Islet of Langerhans (tissue), 1 donor: ENCODE measurements at regions not wholly inside any gene's neighbourhood (a gene's known extent, or its start where the extent isn't known, plus 50 kb on each side); places are given as distances from the start of the nearest gene placed in this dataset.

Source experiments
- FAIRE-seq: peaks from one replicate; lab custom pipeline; 2011; peaks lifted over from hg19 to GRCh38; lab: Jason Lieb, UNC

- FAIRE-seq = no peak
Measured at GRCh38 chr16:6038941-6039645, 941.5 kb upstream of the EEF2KMT start.

GRCh38 chr16:6035161-6035560, 937.6 kb upstream of the EEF2KMT start:
- FAIRE-seq = no peak

GRCh38 chr16:6034511-6034910, 936.9 kb upstream of the EEF2KMT start:
- no peak for FAIRE-seq

- FAIRE-seq = no peak
Measured at GRCh38 chr16:6032438-6032837, 934.8 kb upstream of the EEF2KMT start.

- no peak for FAIRE-seq
Measured at GRCh38 chr16:6031567-6031966, 934.0 kb upstream of the EEF2KMT start.

- FAIRE-seq = no peak
Measured at GRCh38 chr16:6031102-6031501, 933.5 kb upstream of the EEF2KMT start.

- no peak for FAIRE-seq
Measured at GRCh38 chr16:6027733-6028132, 930.1 kb upstream of the EEF2KMT start.

- no peak for FAIRE-seq
Measured at GRCh38 chr16:6023449-6023848, 925.9 kb upstream of the EEF2KMT start.

- FAIRE-seq = no peak
Measured at GRCh38 chr16:6021276-6021943, 923.8 kb upstream of the EEF2KMT start.

GRCh38 chr16:6020162-6020985, 922.8 kb upstream of the EEF2KMT start:
- FAIRE-seq = no peak

- no peak for FAIRE-seq
Measured at GRCh38 chr16:6019490-6019991, 921.9 kb upstream of the EEF2KMT start.

GRCh38 chr16:6018848-6019489, 921.4 kb upstream of the EEF2KMT start:
- FAIRE-seq = no peak

GRCh38 chr16:6016530-6017184, 919.1 kb upstream of the EEF2KMT start:
- FAIRE-seq = no peak

- FAIRE-seq = no peak
Measured at GRCh38 chr16:6012716-6013115, 915.1 kb upstream of the EEF2KMT start.

- no peak for FAIRE-seq
Measured at GRCh38 chr16:6009151-6009550, 911.6 kb upstream of the EEF2KMT start.

GRCh38 chr16:6008670-6009069, 911.1 kb upstream of the EEF2KMT start:
- no peak for FAIRE-seq

GRCh38 chr16:5993356-5993755, 895.8 kb upstream of the EEF2KMT start:
- FAIRE-seq = no peak

GRCh38 chr16:5982979-5983378, 885.4 kb upstream of the EEF2KMT start:
- no peak for FAIRE-seq

- no peak for FAIRE-seq
Measured at GRCh38 chr16:5979905-5980550, 882.4 kb upstream of the EEF2KMT start.

GRCh38 chr16:5977329-5977728, 879.7 kb upstream of the EEF2KMT start:
- FAIRE-seq = no peak

GRCh38 chr16:5972747-5973146, 875.2 kb upstream of the EEF2KMT start:
- FAIRE-seq = no peak
